Stimulated activated naive CD4-positive, alpha-beta T cell (primary cell): ENCODE measurements at regions not wholly inside any gene's neighbourhood (a gene's known extent, or its start where the extent isn't known, plus 50 kb on each side); places are given as distances from the start of the nearest gene placed in this dataset.
"Not testable (repeated sequence)": the region's sequence is repeated elsewhere in the genome, so short reads cannot be mapped to it uniquely, and the experiment has no call there.

Experiments
- DNase-seq, 6 experiments: peaks; one replicate each; lab custom pipeline; 2025; lab: John Stamatoyannopoulos, UW

- no peak for DNase-seq
Measured at GRCh38 chr10:84701370-84701720, 373.0 kb downstream of the CCSER2 start.

DNA sequence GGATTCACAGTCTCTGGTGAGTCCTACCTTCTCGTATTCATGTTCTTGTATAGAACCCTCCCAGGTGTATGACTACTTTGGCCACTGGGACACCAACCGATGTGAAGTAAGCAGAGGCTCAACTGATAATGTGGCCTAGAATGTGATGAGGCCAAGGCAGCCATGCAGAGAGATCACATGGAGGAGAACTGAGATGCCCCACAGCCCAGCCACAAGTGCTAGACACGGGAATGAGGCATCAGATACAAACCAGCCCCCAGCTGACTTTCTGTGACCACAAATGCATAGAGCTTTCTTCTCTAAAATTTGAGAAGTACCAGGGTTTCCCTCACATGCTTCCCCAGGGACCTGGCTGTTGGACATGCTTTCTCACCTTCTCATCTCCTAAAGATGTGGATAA lies 375.7 kb downstream of the CCSER2 start:
- DNase-seq, result no peak

DNA sequence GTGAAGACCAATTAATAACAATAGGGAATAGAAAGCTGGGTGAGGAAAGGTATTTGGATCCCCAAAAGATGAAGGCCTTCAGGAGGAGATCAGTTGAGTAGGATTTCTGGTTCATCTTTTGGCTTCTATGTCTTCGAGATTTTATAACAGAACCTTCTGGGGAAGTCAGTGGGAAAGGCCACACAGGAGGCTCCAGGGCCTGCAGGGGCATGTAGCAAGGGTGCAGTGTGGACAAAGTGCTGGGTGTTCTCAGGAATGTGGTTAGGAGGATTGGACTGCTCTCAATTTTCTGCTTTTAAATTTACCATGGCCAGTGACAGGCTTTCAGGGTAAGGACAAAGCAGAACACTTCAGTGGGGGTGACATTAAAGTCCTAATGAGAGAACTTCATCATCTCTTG lies 378.0 kb downstream of the CCSER2 start:
- DNase-seq, result no peak

GRCh38 chr10:84706875-84707274 lies 378.5 kb downstream of the CCSER2 start:
- no peak for DNase-seq

GRCh38 chr10:84715911-84716310 lies 387.5 kb downstream of the CCSER2 start:
- no peak for DNase-seq

- DNase-seq, result no peak
Measured at GRCh38 chr10:84718877-84719616, 390.7 kb downstream of the CCSER2 start.

- DNase-seq, result no peak
Measured at GRCh38 chr10:84719687-84720086, 391.3 kb downstream of the CCSER2 start.

DNA sequence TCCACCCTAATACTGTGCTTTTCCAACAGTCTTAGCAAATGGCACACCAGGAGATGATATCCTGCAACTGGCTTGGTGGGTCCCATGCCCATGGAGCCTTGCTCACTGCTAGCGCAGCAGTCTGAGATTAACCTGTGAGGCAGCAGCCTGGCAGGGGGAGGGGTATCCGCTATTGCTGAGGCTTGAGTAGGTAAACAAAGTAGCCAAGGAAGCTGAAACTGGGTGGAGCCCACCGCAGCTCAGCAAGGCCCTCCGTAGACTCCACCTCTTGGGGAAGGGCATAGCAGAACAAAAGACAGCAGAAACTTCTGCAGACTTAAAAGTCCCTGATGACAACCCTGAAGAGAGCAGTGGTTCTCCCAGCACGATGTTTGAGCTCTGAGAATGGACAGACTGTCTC lies 399.0 kb downstream of the CCSER2 start:
- DNase-seq, result no peak

DNA sequence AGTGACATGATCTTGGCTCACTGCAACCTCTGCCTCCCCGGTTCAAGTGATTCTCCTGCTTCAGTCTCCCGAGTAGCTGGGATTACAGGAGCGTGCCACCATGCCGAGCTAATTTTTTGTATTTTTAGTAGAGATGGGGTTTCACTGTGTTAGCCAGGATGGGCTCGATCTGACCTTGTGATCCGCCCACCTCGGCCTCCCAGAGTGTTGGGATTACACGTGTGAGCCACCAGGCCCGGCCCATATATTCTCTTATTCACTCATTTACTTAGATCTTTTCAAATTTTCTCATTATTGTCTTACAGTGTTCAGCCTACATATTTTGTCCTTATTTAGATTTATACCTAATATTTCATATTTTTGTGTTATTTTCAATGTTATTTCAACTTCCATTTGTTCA lies 410.7 kb downstream of the CCSER2 start:
- DNase-seq, result not testable (repeated sequence)

DNA sequence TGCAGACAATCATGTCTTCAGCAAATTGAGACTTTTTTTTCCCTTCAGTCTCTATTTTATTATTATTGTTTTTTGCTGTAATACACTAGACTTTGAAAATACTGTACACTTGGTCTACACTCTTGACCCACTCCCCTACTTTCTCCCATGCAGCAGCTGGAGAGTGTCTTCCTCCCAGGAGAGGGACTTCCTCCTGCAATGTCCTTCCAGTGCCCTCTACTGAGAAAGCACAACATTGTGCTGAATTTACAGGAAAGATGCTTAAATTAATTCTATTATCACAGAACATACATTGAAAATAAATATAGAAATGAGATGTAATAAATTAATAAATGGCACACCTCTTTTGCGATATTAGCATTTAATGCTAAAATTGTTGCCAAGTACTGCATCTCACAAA lies 411.3 kb downstream of the CCSER2 start:
- DNase-seq, result no peak

GRCh38 chr10:84743483-84743882 lies 415.1 kb downstream of the CCSER2 start:
- no peak for DNase-seq

DNA sequence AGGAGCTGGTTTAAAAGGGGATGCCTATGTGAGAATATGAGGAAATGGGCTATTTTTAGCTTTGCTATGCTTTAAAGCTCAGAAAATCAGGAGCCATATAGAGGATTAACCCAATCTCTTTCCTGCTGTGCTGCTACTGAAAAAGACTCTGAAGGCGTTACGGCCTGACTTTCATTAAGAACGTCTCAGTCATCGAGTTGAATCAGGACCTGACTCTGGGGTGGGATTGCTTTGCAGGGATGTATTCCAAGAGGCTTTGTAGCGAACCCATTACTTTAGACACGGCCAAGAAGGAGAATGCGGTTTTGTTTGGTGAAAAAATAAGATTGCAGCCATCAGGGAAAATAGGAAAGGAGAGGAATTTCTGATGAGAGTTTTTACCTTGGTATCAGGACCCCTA lies 426.9 kb downstream of the CCSER2 start:
- DNase-seq, result no peak

DNA sequence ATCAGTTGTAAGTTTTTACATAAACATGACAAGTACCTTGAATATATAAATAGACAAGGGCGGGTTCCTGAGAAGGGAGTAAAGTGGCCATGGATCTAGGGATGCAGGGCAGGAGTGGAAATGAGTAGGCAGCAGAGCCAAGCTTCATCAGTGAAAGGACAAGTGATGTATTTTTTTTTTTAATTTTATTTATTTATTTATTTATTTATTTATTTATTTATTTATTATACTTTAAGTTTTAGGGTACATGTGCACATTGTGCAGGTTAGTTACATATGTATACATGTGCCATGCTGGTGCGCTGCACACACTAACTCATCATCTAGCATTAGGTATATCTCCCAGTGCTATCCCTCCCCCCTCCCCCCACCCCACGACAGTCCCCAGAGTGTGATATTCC lies 428.3 kb downstream of the CCSER2 start:
- not testable (repeated sequence) for DNase-seq

DNA sequence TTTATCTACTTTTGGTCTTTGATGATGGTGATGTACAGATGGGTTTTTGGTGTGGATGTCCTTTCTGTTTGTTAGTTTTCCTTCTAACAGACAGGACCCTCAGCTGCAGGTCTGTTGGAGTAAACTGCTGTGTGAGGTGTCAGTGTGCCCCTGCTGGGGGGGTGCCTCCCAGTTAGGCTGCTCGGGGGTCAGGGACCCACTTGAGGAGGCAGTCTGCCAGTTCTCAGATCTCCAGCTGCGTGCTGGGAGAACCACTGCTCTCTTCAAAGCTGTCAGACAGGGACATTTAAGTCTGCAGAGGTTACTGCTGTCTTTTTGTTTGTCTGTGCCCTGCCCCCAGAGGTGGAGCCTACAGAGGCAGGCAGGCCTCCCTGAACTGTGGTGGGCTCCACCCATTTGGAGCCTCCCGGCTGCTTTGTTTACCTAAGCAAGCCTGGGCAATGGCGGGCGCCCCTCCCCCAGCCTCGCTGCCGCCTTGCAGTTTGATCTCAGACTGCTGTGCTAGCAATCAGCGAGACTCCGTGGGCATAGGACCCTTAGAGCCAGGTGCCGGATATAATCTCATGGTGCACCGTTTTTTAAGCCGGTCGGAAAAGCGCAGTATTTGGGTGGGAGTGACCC lies 433.7 kb downstream of the CCSER2 start:
- DNase-seq, result not testable (repeated sequence)

GRCh38 chr10:84762754-84763394 lies 434.5 kb downstream of the CCSER2 start:
- no peak for DNase-seq

DNA sequence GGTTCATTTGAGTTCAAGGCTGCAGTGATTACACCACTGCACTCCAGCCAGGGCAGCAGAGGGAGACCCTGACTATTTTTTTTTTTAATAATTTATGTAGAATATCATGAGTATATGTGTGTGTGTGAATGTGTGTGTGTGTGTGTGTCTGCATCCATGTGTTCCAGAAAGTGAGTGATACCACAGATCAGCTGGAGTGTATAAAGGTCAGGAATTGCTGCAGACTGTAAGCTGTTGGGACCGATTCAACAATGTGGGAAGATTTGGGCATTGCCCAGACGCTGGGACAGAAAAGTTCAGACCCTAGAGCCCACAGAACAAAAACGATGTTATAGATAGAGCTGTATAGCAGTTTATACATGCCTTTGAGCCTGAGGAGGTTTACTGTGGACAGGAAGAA lies 435.6 kb downstream of the CCSER2 start:
- DNase-seq, result no peak

DNA sequence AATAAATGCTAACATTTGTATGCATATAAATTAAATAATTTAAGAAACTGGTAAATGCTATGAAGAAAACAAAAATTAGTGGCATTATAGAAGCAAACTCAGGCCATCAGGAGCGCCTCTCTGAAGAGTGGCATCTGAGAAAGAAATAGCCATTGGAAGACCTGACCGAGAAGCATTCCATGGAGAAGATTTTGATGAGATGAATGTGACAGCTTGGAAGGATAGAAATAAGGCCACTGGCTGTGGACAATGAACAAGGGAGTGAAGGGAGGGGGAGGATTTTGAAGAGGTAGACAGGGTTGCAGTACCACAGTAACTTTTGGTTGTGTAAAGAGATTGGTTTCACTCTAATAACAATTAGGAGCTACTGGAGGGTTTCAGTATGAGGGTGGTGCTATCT lies 436.7 kb downstream of the CCSER2 start:
- DNase-seq, result no peak

DNA sequence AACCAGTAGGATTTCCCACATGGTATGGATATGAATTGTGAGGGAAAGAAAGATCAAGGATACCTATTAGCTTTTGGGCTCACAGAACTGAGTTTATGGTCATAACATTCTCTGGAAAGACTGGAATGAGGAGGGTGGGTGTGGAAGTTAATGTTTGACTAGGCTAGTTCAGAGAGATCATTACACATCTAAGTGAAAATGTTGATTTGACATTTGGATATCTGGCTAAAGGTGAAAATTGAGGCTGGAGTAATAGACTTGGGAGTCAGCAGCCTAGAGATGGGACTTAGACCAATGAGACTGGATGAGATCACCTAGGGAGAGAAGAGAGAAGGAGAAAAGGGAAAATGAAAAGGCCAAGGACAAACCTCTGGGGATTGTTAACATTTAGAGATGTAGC lies 437.3 kb downstream of the CCSER2 start:
- no peak for DNase-seq

- DNase-seq, result no peak
Measured at GRCh38 chr10:84766923-84767322, 438.5 kb downstream of the CCSER2 start.

DNA sequence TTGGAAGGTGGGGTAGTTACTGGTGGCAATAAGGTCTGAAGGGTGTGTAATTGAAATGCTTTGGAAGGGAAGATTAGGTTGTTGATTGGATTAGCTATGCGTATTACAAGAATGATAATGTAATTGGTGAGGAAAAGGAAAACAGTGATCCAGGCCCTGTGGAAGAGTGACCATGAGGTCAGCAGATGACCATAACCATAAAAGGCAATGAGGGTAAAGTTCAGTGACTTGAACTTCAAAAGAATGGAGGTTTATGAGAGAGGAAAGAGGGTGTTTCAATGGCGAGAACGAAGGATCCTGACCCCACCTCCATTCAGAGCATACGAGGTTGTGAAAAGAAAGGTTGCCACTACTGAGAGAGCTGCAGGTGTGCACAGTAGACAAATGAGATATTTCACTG lies 439.7 kb downstream of the CCSER2 start:
- DNase-seq, result no peak

DNA sequence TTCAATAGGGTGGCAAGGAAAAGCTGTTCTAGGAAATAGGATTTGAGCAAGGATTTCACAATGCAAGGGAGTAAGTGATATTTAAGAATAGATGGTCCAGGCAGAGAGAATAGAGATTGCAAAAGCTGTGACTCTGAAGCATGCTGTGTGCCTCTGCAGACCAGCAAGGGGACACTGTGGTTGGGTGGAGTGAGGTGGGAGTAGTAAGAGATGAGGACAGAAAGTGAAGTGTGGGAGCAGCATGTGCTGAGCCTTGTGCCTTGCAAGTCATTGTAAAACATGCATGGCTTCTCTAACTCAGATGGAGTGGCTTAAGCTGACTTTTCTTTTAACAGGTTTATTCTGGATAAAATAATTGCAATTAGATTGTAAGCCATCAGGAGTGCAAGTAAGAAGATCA lies 442.4 kb downstream of the CCSER2 start:
- no peak for DNase-seq

- DNase-seq, result no peak
Measured at GRCh38 chr10:84783386-84783785, 455.0 kb downstream of the CCSER2 start.

DNA sequence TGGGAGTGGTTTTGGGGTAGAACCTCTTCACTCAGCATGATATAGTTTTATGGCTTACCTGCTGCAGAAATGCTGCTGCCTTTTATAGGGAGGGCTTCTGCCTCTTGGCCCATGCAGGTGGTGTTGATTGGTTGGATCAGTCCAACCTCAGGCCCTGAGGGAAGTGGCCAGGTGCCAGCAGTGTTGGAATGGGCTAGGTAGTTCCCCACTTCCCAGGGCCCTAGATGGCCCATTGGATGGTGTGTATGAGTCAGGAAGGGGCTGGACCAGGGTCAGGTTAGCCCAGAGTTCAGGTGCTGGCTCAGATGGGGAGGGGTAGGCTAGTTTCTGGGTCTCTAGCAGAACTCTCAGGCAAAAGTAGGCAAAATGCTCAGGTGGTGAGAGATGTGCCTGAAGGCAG lies 455.5 kb downstream of the CCSER2 start:
- no peak for DNase-seq

DNA sequence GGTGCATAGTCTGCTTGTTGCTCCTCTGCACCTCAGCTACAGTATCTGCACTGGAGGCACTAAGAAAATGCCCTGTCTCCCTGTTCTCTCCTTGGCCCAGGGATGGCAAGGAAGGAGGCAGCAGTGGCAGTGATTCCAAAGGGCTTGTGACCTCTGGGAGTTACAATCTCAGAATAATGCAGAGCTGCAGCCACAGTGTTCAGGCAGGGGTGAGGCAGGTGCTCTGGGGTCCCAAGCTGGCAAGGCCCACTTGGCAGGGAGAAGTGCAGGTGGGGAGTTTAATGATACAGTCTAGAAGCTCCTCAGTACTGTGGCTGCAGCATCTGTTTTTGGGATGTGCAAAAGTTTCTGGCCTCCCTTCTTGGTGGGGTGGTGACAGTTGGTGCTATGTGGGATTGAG lies 456.4 kb downstream of the CCSER2 start:
- DNase-seq, result no peak
